GM19372 (cell line): ENCODE measurements at regions not wholly inside any gene's neighbourhood (a gene's known extent, or its start where the extent isn't known, plus 50 kb on each side); places are given as distances from the start of the nearest gene placed in this dataset.
A peak's percentile ranks its signal among the peaks of the same experiment; 100 is the strongest.
"Not testable (repeated sequence)": the region's sequence is repeated elsewhere in the genome, so short reads cannot be mapped to it uniquely, and the experiment has no call there.

Experiments
- ATAC-seq: cut with Tn5 transposase; IDR thresholded peaks from one replicate; pipeline ENCODE4 v1.9.1; 2021; ENCODE audit warnings: mild to moderate bottlenecking, low read depth, moderate library complexity; ENCODE audit not compliant: unreplicated experiment

GRCh38 chr7:13025043-13025442, 337.6 kb downstream of the ARL4A start:
- ATAC-seq = not testable (repeated sequence)

GRCh38 chr7:13027321-13027720, 339.9 kb downstream of the ARL4A start:
- ATAC-seq = no peak

- no peak for ATAC-seq
Measured at GRCh38 chr7:13028036-13028824, 340.8 kb downstream of the ARL4A start.

- ATAC-seq = no peak
Measured at GRCh38 chr7:13028825-13029099, 341.3 kb downstream of the ARL4A start.

GRCh38 chr7:13031468-13031867, 344.0 kb downstream of the ARL4A start:
- no peak for ATAC-seq

GRCh38 chr7:13032084-13032483, 344.7 kb downstream of the ARL4A start:
- no peak for ATAC-seq

- no peak for ATAC-seq
Measured at GRCh38 chr7:13032576-13032975, 345.1 kb downstream of the ARL4A start.

- ATAC-seq = no peak
Measured at GRCh38 chr7:13034693-13035092, 347.3 kb downstream of the ARL4A start.

- ATAC-seq = no peak
Measured at GRCh38 chr7:13035233-13035632, 347.8 kb downstream of the ARL4A start.

GRCh38 chr7:13036256-13036780, 348.9 kb downstream of the ARL4A start:
- no peak for ATAC-seq

- ATAC-seq = no peak
Measured at GRCh38 chr7:13037216-13037615, 349.8 kb downstream of the ARL4A start.

GRCh38 chr7:13041368-13041988, 354.0 kb downstream of the ARL4A start:
- no peak for ATAC-seq

- no peak for ATAC-seq
Measured at GRCh38 chr7:13042605-13043236, 355.3 kb downstream of the ARL4A start.

GRCh38 chr7:13044309-13044708, 356.9 kb downstream of the ARL4A start:
- ATAC-seq = no peak

GRCh38 chr7:13047061-13047460, 359.6 kb downstream of the ARL4A start:
- ATAC-seq = no peak

GRCh38 chr7:13049946-13050345, 362.5 kb downstream of the ARL4A start:
- no peak for ATAC-seq

GRCh38 chr7:13050703-13051102, 363.3 kb downstream of the ARL4A start:
- no peak for ATAC-seq

GRCh38 chr7:13055732-13056368, 368.4 kb downstream of the ARL4A start:
- no peak for ATAC-seq

GRCh38 chr7:13057462-13058200, 370.2 kb downstream of the ARL4A start:
- ATAC-seq = peak; percentile 91

- ATAC-seq = no peak
Measured at GRCh38 chr7:13060173-13060572, 372.7 kb downstream of the ARL4A start.

- no peak for ATAC-seq
Measured at GRCh38 chr7:13061115-13061514, 373.7 kb downstream of the ARL4A start.
